Testis (tissue), 2 donors: ENCODE measurements at regions not wholly inside any gene's neighbourhood (a gene's known extent, or its start where the extent isn't known, plus 50 kb on each side); places are given as distances from the start of the nearest gene placed in this dataset.

Experiments
- DNase-seq: peaks from one replicate; pipeline ENCODE4 v3.0.0-alpha.2; 2019
- H3K27ac ChIP-seq, 2 donors: fragments of 200-600 bp; sonication (generic); one replicate each; pipeline ENCODE4 v1.5.1; 2019
- H3K27me3 ChIP-seq: fragments of 200-600 bp; sonication (generic); one replicate; pipeline ENCODE4 v1.5.1; 2019
- H3K36me3 ChIP-seq: fragments of 200-600 bp; sonication (generic); one replicate; pipeline ENCODE4 v1.5.1; 2017; ENCODE audit warnings: low read depth; ENCODE audit errors: missing control alignments
- H3K4me1 ChIP-seq: fragments of 200-600 bp; sonication (generic); one replicate; pipeline ENCODE4 v1.5.1; 2019
- H3K4me3 ChIP-seq, 2 donors: fragments of 200-600 bp; sonication (generic); one replicate each; pipeline ENCODE4 v1.5.1; 2017 to 2019
- H3K9me3 ChIP-seq: fragments of 200-600 bp; sonication (generic); one replicate; pipeline ENCODE4 v1.5.1; 2017
- CTCF ChIP-seq, 3 experiments: fragments of 450-650 bp in 2 of 3; fragments of 200-600 bp in 1 of 3; sonication (generic) in 1 of 3; IDR thresholded peaks; one replicate each; pipeline ENCODE4 v1.5.1; 2016 to 2019; ENCODE audit warnings: antibody characterized with exemption in 3 of 3, mild to moderate bottlenecking in 2 of 3, moderate library complexity in 1 of 3
- POLR2A ChIP-seq: fragments of 450-650 bp; IDR thresholded peaks from one replicate; pipeline ENCODE4 v1.6.1; 2017; ENCODE audit warnings: antibody characterized with exemption, mild to moderate bottlenecking, moderate library complexity
- WGBS, 2 donors: methylation state at CpG; one replicate each; pipeline ENCODE4 v1.1.5; 2018; 5-methylcytosine and 5-hydroxymethylcytosine counted together
- intact Hi-C: fragments of 100-400 bp; cut with DNase I; formaldehyde crosslinking; loops from one replicate; pipeline ENCODE4 v1.15.1; 2023; ENCODE audit warnings: low total_unique reads

GRCh38 chrX:126886997-126887396 is 67.5 kb downstream of the PRR32 start:
- intact Hi-C loops: no loop called here
- Histone ChIP-seq H3K9me3 (no peaks in the 10 kb centered on the region), H3K36me3 (no peaks in the 10 kb centered on the region), H3K4me3 (no peak overlapping the region), H3K4me1 (no peaks in the 10 kb centered on the region), H3K27me3 (no peaks in the 10 kb centered on the region), H3K27ac (no peak overlapping the region)
- DNase-seq: no peak
- TF ChIP-seq CTCF (IDR thresholded peaks at IDR 0.05) (no peak), POLR2A (no peak)
- 96 to 100% methylated on average over 1 of the region's 1 CpG for WGBS, 2 donors

- WGBS, 2 donors: 71 to 90% methylated on average over 2 to 3 of the region's 3 CpGs
- Histone ChIP-seq H3K36me3 (no peaks in the 10 kb centered on the region), H3K27ac (no peak overlapping the region), H3K9me3 (no peaks in the 10 kb centered on the region), H3K27me3 (no peaks in the 10 kb centered on the region), H3K4me1 (no peaks in the 10 kb centered on the region), H3K4me3 (no peak overlapping the region)
- TF ChIP-seq POLR2A (no peak), CTCF (IDR thresholded peaks at IDR 0.05) (no peak)
- DNase-seq: no peak
- intact Hi-C loops: no loop called here
These were observed 81.4 kb downstream of the PRR32 start for GRCh38 chrX:126900937-126901336.

- no peak for TF ChIP-seq POLR2A
- no peak for TF ChIP-seq CTCF (IDR thresholded peaks at IDR 0.05)
- Histone ChIP-seq H3K9me3 (no peaks in the 10 kb centered on the region), H3K4me3 (no peak overlapping the region), H3K36me3 (no peaks in the 10 kb centered on the region), H3K4me1 (no peaks in the 10 kb centered on the region), H3K27ac (no peak overlapping the region), H3K27me3 (no peaks in the 10 kb centered on the region)
- intact Hi-C loops: no loop called here
- 100% methylated on average over 1 of the region's 1 CpG for WGBS, 2 donors
- no peak for DNase-seq
These were observed 109.5 kb downstream of the PRR32 start for GRCh38 chrX:126929071-126929470.

- no peak for TF ChIP-seq CTCF (IDR thresholded peaks at IDR 0.05)
- no peak for TF ChIP-seq POLR2A
- H3K4me3 ChIP-seq: no peak overlapping the region
- H3K27ac ChIP-seq: no peak overlapping the region
- H3K4me1 ChIP-seq: no peaks in the 10 kb centered on the region
- intact Hi-C loops: no loop called here
- 87 to 92% methylated on average over 3 of the region's 3 CpGs for WGBS, 2 donors
- no peaks in the 10 kb centered on the region for H3K9me3 ChIP-seq
- no peaks in the 10 kb centered on the region for H3K36me3 ChIP-seq
- no peak for DNase-seq
- no peaks in the 10 kb centered on the region for H3K27me3 ChIP-seq
These were observed 147.7 kb downstream of the PRR32 start for GRCh38 chrX:126967225-126967624.

GRCh38 chrX:126982158-126982557 is 162.6 kb downstream of the PRR32 start:
- WGBS, 2 donors: 87 to 95% methylated on average over 3 of the region's 3 CpGs
- H3K27ac ChIP-seq: no peak overlapping the region
- no peaks in the 10 kb centered on the region for H3K36me3 ChIP-seq
- DNase-seq: no peak
- no peaks in the 10 kb centered on the region for H3K27me3 ChIP-seq
- no peak overlapping the region for H3K4me3 ChIP-seq
- H3K4me1 ChIP-seq: no peaks in the 10 kb centered on the region
- no peak for TF ChIP-seq CTCF (IDR thresholded peaks at IDR 0.05)
- no peak for TF ChIP-seq POLR2A
- intact Hi-C loops: no loop called here
- H3K9me3 ChIP-seq: no peaks in the 10 kb centered on the region
